K562 (cell line): ENCODE measurements at regions not wholly inside any gene's neighbourhood (a gene's known extent, or its start where the extent isn't known, plus 50 kb on each side); places are given as distances from the start of the nearest gene placed in this dataset.

ENCODE experiments used
- ELF4 ChIP-seq: fragments of 450-650 bp; formaldehyde crosslinking; IDR thresholded peaks from 2 replicates; pipeline ENCODE4 v1.4.0; 2022; ENCODE audit warnings: missing genetic modification characterization
- ETV6 ChIP-seq, 3 experiments: fragments of 150-350 bp in 1 of 3; sonication (generic) in 1 of 3; formaldehyde crosslinking in 1 of 3; IDR thresholded peaks; 2 replicates each; pipeline versions ENCODE4 v1.6.1 to v1.8.0; 2014 to 2022; ENCODE audit warnings: borderline replicate concordance in 2 of 3, low read depth in 2 of 3, antibody characterized with exemption in 1 of 3, low read length in 1 of 3, mild to moderate bottlenecking in 1 of 3, missing genetic modification reagents in 1 of 3
- FOXP1 ChIP-seq: sonication (generic); formaldehyde crosslinking; IDR thresholded peaks from 2 replicates; pipeline ENCODE4 v1.8.0; 2022; ENCODE audit warnings: mild to moderate bottlenecking, missing genetic modification reagents
- JUND ChIP-seq, 2 experiments: IDR thresholded peaks; 2 replicates in 1 of 2; 3 replicates in 1 of 2; pipeline ENCODE4 v1.6.1; 2011; ENCODE audit warnings: borderline replicate concordance in 2 of 2, low read depth in 2 of 2, low read length in 2 of 2, improper control_type of control experiment in 1 of 2, missing biosample characterization in 1 of 2, missing genetic modification characterization in 1 of 2, missing genetic modification reagents in 1 of 2
- POLR2A ChIP-seq: fragments of 450-650 bp; conservative IDR thresholded peaks from 2 replicates; pipeline ENCODE4 v1.6.1; 2016
- PURB ChIP-seq: sonication (generic); formaldehyde crosslinking; IDR thresholded peaks from 2 replicates; pipeline ENCODE4 v1.9.0; 2021; ENCODE audit warnings: low read depth, mild to moderate bottlenecking, missing genetic modification reagents
- SIRT6 ChIP-seq: IDR thresholded peaks from one replicate; pipeline ENCODE4 v1.6.1; 2012; ENCODE audit warnings: low read depth, mild to moderate bottlenecking, control low read depth, inconsistent platforms, low read length, moderate library complexity
- TCF7L2 ChIP-seq: fragments of 150-350 bp; IDR thresholded peaks from 2 replicates; pipeline ENCODE4 v1.6.1; 2016; ENCODE audit warnings: low read depth, mild to moderate bottlenecking, low read length, moderate library complexity
- TF ChIP-seq, protein P1 (sequence below), 2 experiments: fragments of 450-650 bp in 1 of 2; sonication (generic) in 1 of 2; formaldehyde crosslinking; conservative IDR thresholded peaks; 2 replicates each; pipeline versions ENCODE4 v1.4.0 to v1.8.1; 2020 to 2022; ENCODE audit warnings: mild to moderate bottlenecking in 1 of 2, missing genetic modification reagents in 1 of 2
- TF ChIP-seq, protein P2 (sequence below), 3 experiments: IDR thresholded peaks in 2 of 3; conservative IDR thresholded peaks in 1 of 3; 2 replicates each; pipeline ENCODE4 v1.5.1; 2011 to 2012; ENCODE audit warnings: low read length in 3 of 3, mild to moderate bottlenecking in 3 of 3, control low read depth in 2 of 3, improper control_type of control experiment in 1 of 3, inconsistent platforms in 1 of 3, low read depth in 1 of 3, mixed read lengths in 1 of 3, moderate library complexity in 1 of 3; ENCODE audit not compliant: insufficient read depth in 2 of 3
- TF ChIP-seq, protein P3 (sequence below), 2 experiments: fragments of 450-650 bp; IDR thresholded peaks; 2 replicates each; pipeline ENCODE4 v1.6.1; 2016; ENCODE audit warnings: mild to moderate bottlenecking in 2 of 2, borderline replicate concordance in 1 of 2, low read depth in 1 of 2, moderate library complexity in 1 of 2

DNA sequence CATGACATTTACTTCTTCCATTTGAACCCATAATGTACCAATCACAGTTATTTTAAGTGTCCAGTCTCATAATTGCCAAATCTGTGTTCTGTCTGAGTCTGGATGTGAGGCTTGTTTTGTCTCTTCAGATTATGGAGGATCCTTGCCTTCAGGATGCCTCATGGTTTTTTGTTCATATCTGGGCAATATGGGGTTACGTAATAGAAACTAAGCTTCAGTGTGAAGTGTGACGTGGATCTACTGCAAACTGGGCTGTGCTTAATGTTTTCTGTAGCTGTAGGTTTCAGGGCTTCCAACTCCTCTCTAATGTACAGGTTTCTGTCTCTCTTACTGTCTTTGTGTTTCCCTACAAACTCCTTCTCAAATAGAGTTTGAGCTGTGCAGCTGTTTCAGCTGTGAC, 223.7 kb upstream of the ADARB2 start:
- TF ChIP-seq, protein P1, sequence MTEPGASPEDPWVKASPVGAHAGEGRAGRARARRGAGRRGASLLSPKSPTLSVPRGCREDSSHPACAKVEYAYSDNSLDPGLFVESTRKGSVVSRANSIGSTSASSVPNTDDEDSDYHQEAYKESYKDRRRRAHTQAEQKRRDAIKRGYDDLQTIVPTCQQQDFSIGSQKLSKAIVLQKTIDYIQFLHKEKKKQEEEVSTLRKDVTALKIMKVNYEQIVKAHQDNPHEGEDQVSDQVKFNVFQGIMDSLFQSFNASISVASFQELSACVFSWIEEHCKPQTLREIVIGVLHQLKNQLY (CRISPR knock-in tag; conservative IDR thresholded peaks at IDR 0.05), result no peak
- TF ChIP-seq POLR2A, result no peak
- no peak for TF ChIP-seq ETV6 (IDR thresholded peaks at IDR 0.05; ENCODE audit: borderline replicate concordance in 1 of 2, low read depth in 2 of 2, low read length in 1 of 2)
- TF ChIP-seq ETV6 (CRISPR knock-in tag; IDR thresholded peaks at IDR 0.05; ENCODE audit: borderline replicate concordance), result no peak
- no peak for TF ChIP-seq FOXP1
- TF ChIP-seq, protein P2, sequence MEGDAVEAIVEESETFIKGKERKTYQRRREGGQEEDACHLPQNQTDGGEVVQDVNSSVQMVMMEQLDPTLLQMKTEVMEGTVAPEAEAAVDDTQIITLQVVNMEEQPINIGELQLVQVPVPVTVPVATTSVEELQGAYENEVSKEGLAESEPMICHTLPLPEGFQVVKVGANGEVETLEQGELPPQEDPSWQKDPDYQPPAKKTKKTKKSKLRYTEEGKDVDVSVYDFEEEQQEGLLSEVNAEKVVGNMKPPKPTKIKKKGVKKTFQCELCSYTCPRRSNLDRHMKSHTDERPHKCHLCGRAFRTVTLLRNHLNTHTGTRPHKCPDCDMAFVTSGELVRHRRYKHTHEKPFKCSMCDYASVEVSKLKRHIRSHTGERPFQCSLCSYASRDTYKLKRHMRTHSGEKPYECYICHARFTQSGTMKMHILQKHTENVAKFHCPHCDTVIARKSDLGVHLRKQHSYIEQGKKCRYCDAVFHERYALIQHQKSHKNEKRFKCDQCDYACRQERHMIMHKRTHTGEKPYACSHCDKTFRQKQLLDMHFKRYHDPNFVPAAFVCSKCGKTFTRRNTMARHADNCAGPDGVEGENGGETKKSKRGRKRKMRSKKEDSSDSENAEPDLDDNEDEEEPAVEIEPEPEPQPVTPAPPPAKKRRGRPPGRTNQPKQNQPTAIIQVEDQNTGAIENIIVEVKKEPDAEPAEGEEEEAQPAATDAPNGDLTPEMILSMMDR (IDR thresholded peaks at IDR 0.05 in 2 of 3, conservative IDR thresholded peaks at IDR 0.05 in 1 of 3; ENCODE audit: insufficient read depth in 2 of 3, low read depth in 1 of 3, low read length in 3 of 3), result no peak
- no peak for TF ChIP-seq ELF4 (CRISPR knock-in tag)
- no peak for TF ChIP-seq PURB (CRISPR knock-in tag)
- no peak for TF ChIP-seq TCF7L2
- no peak for TF ChIP-seq JUND (IDR thresholded peaks at IDR 0.05; ENCODE audit: borderline replicate concordance, low read depth, low read length)
- no peak for TF ChIP-seq JUND (tag; IDR thresholded peaks at IDR 0.05; ENCODE audit: borderline replicate concordance, low read depth, low read length)
- no peak for TF ChIP-seq SIRT6
- TF ChIP-seq, protein P3, sequence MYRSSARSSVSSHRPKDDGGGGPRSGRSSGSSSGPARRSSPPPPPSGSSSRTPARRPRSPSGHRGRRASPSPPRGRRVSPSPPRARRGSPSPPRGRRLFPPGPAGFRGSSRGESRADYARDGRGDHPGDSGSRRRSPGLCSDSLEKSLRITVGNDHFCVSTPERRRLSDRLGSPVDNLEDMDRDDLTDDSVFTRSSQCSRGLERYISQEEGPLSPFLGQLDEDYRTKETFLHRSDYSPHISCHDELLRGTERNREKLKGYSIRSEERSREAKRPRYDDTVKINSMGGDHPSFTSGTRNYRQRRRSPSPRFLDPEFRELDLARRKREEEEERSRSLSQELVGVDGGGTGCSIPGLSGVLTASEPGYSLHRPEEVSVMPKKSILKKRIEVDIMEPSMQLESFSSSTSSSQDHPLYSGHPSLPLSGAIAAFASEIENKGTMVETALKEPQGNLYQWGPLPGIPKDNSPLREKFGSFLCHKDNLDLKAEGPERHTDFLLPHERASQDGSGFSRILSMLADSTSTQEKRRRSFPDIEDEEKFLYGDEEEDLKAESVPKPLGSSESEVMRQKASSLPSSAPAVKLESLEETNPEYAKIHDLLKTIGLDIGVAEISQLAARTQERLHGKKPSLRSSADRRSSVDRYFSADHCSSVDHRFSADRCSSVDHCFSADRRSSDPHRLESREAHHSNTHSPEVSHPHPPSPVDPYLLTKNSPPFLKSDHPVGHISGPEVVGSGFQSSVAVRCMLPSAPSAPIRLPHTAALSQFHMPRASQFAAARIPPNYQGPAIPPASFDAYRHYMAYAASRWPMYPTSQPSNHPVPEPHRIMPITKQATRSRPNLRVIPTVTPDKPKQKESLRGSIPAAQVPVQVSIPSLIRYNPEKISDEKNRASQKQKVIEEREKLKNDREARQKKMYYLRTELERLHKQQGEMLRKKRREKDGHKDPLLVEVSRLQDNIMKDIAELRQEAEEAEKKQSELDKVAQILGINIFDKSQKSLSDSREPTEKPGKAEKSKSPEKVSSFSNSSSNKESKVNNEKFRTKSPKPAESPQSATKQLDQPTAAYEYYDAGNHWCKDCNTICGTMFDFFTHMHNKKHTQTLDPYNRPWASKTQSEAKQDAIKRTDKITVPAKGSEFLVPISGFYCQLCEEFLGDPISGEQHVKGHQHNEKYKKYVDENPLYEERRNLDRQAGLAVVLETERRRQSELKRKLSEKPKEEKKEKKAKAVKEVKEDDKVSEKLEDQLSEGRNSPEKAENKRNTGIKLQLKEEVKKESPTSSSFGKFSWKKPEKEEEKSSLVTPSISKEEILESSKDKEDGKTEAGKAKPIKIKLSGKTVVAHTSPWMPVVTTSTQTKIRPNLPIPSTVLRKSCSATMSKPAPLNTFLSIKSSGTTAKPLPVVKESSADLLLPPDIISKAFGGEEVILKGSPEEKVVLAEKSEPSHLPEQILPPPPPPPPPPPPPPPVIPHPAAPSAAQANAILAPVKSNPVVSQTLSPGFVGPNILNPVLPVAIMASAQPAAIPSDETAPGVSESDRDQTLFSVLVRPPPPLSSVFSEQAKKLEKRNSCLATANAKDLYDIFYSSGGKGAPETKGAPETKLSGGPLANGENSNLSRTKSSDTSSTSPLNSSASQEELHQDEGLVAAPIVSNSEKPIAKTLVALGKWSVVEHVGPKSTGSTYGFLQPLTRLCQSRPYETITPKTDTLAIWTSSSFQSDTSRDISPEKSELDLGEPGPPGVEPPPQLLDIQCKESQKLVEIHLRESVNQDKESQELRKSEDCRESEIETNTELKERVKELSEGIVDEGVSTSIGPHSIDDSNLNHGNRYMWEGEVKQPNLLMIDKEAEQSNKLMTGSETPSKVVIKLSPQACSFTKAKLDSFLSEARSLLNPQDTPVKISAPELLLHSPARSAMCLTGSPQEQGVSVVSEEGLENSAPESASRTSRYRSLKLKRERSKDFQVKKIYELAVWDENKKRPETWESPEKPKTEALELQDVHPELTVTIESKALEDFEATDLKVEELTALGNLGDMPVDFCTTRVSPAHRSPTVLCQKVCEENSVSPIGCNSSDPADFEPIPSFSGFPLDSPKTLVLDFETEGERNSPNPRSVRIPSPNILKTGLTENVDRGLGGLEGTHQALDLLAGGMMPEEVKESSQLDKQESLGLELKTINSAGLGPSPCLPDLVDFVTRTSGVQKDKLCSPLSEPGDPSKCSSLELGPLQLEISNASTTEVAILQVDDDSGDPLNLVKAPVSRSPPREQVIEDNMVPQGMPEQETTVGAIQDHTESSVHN (IDR thresholded peaks at IDR 0.05; ENCODE audit: borderline replicate concordance in 1 of 2, low read depth in 1 of 2), result no peak
